Activated CD4-positive, alpha-beta T cell treated with anti-CD3 and anti-CD28 coated beads, Interleukin-2, amount 10 ng/mL, durations not matched to agents 24 days and 14 days (primary cell): ENCODE measurements at regions not wholly inside any gene's neighbourhood (a gene's known extent, or its start where the extent isn't known, plus 50 kb on each side); places are given as distances from the start of the nearest gene placed in this dataset.

Experiments used
- DNase-seq: peaks from one replicate; pipeline ENCODE4 v3.0.0; 2022
- H3K27ac Mint-ChIP-seq: one replicate; pipeline ENCODE4 v1.8.0; 2022; ENCODE audit warnings: mild to moderate bottlenecking, mixed read lengths
- H3K27me3 Mint-ChIP-seq: one replicate; pipeline ENCODE4 v1.8.0; 2022; ENCODE audit warnings: mixed read lengths
- H3K36me3 Mint-ChIP-seq: one replicate; pipeline ENCODE4 v1.8.0; 2022; ENCODE audit warnings: low read depth, mild to moderate bottlenecking, mixed read lengths
- H3K4me1 Mint-ChIP-seq: one replicate; pipeline ENCODE4 v1.8.0; 2021; ENCODE audit warnings: mixed read lengths
- H3K4me3 Mint-ChIP-seq: one replicate; pipeline ENCODE4 v1.8.0; 2022; ENCODE audit warnings: mild to moderate bottlenecking, moderate library complexity, mixed read lengths
- H3K9me3 Mint-ChIP-seq: one replicate; pipeline ENCODE4 v1.8.0; 2021; ENCODE audit warnings: mixed read lengths
- intact Hi-C: fragments of 100-400 bp; cut with micrococcal nuclease; formaldehyde crosslinking; loops from one replicate; pipeline ENCODE4 v1.15.1; 2023

DNA sequence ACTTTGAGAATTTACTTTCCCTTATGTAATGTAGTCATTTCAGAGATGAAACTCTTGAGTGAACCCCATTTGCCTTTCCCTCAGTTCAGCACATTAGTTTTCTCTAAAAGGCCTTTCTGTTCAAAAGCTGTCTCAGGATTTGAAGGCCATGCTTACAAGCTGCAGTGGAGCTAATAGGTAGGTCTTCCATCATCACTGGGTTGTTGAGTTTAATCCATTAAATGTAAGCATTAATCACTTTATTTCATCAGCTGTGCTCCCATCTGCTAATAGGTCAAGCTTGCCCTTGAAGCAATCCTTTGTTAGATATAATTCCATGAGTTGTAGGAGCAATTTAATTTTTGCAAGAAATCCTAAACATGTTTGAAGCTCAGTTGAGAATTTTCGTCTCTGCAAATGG, 422.2 kb upstream of the ZP4 start:
- no peak for DNase-seq
- Mint-ChIP-seq H3K36me3 (no peaks in the 10 kb centered on the region), H3K27me3 (no peaks in the 10 kb centered on the region), H3K9me3 (no peaks in the 10 kb centered on the region), H3K4me1 (no peaks in the 10 kb centered on the region), H3K27ac (no peak overlapping the region), H3K4me3 (no peak overlapping the region)
- intact Hi-C loops: no loop called here

DNA sequence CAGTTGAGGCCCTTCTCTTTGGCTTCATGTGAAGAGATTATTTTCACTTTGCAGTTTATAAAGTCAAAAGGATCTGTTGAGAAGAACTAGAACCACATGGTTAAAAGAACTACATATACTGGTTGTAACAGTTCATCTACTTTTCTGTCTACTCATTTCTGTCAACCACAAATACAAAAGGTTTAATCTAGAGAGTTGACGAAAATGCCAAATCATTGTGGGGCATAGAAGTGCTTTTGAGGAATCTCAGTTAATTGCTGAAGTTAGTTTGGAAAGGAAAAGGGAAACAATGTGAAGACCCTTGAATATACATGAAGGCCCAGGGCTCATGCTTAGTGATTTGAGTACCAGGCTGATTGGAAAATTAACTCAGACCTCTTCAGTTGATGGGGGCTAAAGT, 415.7 kb upstream of the ZP4 start:
- intact Hi-C loops: no loop called here
- Mint-ChIP-seq H3K27me3 (no peaks in the 10 kb centered on the region), H3K4me3 (no peak overlapping the region), H3K9me3 (no peaks in the 10 kb centered on the region), H3K4me1 (no peaks in the 10 kb centered on the region), H3K36me3 (no peaks in the 10 kb centered on the region), H3K27ac (no peak overlapping the region)
- no peak for DNase-seq

DNA sequence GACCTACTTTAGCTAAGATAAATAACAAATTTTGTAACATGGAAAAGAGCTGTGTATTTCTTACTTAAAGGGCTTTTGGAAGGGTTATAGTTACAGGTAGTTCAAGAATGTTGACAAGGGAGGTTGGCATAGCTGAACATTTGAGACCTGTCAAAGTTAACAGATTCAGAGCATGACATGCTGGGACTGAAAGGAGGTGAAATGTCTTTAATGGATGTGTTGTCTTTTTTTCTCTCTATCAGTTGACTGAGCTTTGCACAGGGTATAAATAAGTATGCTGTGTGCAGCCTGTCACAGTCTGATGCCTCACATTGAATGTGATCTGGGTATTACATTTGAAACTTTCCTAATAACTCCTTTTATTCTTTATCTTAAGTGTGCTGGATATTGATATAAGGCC, 411.9 kb upstream of the ZP4 start:
- H3K9me3 Mint-ChIP-seq: no peaks in the 10 kb centered on the region
- H3K4me1 Mint-ChIP-seq: no peaks in the 10 kb centered on the region
- H3K27me3 Mint-ChIP-seq: no peaks in the 10 kb centered on the region
- H3K36me3 Mint-ChIP-seq: no peaks in the 10 kb centered on the region
- intact Hi-C loops: no loop called here
- no peak for DNase-seq
- no peak overlapping the region for H3K27ac Mint-ChIP-seq
- H3K4me3 Mint-ChIP-seq: no peak overlapping the region

DNA sequence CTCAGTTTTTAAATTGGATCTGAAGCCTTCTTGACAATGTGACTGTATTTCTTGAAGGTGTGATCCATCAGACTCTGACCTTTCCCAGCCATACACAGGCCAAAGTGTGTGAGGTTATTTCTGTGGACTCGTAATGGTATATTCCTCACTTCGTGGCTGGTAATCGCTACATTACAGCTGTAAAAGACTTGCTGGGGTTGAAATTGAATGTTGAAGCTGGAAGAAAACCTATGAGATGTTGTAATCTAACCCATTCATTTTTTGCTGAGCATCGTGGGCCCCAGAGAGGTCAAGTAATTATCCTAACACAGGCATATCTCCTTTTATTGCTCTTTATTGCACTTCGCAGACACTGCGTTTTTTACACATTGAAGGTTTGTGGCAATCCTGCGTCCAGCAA, 405.6 kb upstream of the ZP4 start:
- Mint-ChIP-seq H3K4me3 (no peak overlapping the region), H3K27me3 (no peaks in the 10 kb centered on the region), H3K36me3 (no peaks in the 10 kb centered on the region), H3K4me1 (no peaks in the 10 kb centered on the region), H3K9me3 (no peaks in the 10 kb centered on the region), H3K27ac (no peak overlapping the region)
- no peak for DNase-seq
- intact Hi-C loops: no loop called here

DNA sequence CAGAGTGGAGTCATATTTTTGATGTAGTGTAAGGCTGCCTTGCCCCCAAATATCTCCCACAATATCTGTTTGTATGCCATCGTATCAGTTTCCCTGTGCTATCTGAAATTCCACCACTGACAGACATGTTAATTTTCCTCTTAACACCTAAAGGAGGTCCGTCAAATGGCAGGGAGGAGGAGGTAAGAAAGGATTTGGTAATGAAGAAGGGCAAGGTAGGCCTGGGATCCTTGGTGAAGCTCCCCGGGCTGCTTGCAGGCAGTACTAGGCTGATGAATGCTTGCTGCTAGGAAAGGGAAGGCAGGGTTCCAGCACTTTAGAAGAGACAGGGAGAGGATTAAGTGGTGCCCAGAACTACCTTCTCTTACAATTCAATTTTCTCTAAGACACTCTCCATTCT, 402.4 kb upstream of the ZP4 start:
- H3K4me1 Mint-ChIP-seq: no peaks in the 10 kb centered on the region
- H3K9me3 Mint-ChIP-seq: no peaks in the 10 kb centered on the region

DNA sequence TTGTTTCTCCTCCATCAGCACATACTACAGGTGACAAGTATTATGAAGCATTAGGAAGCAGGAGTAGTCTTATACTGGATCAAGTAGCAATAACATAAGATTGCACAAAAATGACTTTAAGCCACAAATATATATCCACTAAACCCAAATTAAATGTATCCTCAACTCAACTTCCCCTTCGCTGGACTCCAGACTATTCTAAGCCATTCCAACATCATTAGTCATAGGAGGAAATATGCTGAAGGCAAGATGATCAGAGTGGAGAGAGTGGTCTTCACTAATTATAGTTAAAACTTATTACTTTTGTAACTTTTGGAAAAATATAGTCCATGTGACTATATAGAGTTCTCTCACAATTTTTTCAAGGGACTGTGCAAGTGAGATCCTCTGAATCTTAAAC, 390.7 kb upstream of the ZP4 start:
- Mint-ChIP-seq H3K36me3 (no peaks in the 10 kb centered on the region), H3K27ac (no peak overlapping the region), H3K4me3 (no peak overlapping the region), H3K27me3 (no peaks in the 10 kb centered on the region), H3K9me3 (peaks cover 2% of the 10 kb centered on the region), H3K4me1 (no peaks in the 10 kb centered on the region)
- DNase-seq: no peak
- intact Hi-C loops: no loop called here

More for the DNA sequence above, 402.4 kb upstream of the ZP4 start:
- DNase-seq: no peak
- no peaks in the 10 kb centered on the region for H3K36me3 Mint-ChIP-seq
- no peak overlapping the region for H3K4me3 Mint-ChIP-seq
- intact Hi-C loops: no loop called here
- no peak overlapping the region for H3K27ac Mint-ChIP-seq
- no peaks in the 10 kb centered on the region for H3K27me3 Mint-ChIP-seq

DNA sequence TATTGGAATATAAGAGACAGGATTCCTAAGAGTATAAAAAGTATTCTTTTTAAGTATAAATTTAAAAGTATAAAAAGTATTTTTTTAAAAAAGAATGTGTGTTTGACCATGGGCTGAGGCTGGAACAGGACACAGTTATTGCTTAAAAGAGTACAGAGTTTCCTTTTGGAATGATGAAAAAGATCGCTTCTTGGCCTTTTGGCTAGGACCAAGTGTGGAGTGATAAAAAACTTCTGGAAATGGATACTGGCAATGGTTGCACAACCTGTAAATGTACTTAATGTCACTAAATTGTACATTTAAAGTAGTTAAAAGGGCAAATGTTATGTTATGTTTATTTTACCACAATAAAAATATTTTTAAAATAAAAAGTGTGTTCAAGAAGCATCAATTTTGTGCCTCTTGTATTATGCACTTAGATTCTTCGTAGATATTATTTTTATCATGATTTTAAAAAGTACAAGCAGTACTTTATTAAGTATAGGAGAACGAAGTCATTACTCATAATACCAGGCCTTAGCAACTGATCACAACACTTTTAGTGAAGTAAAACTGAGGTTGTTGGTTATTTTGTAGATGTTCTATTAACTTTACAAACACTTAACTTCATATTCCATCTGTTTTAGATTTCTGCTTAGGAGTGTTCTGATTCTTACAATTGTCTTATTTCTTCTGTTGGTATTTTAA, 389.1 kb upstream of the ZP4 start:
- intact Hi-C loops: no loop called here

DNA sequence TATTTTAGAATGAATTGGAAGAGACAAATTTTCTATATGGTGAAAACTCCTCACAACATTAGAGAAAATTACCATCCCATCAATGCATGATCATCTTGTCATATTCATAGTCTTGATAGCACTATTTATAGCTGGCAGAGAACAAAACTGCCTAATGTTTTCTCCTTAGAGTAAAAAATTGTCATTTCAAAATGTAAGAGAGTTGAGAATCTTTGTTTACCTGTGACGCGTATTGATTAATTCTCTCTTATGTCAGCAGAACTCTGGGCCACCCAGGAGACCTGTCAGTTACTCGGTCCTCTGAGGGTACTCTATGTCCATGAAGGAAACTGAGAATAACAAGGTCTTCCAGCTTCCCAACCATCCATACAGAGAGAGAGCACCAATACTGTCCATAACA, 381.4 kb upstream of the ZP4 start:
- no peaks in the 10 kb centered on the region for H3K36me3 Mint-ChIP-seq
- H3K4me1 Mint-ChIP-seq: no peaks in the 10 kb centered on the region
- intact Hi-C loops: no loop called here
- H3K4me3 Mint-ChIP-seq: no peak overlapping the region
- DNase-seq: no peak
- no peaks in the 10 kb centered on the region for H3K27me3 Mint-ChIP-seq
- no peak overlapping the region for H3K27ac Mint-ChIP-seq
- H3K9me3 Mint-ChIP-seq: peaks cover 5% of the 10 kb centered on the region

More for the DNA sequence above, 389.1 kb upstream of the ZP4 start:
- Mint-ChIP-seq H3K36me3 (no peaks in the 10 kb centered on the region), H3K4me1 (no peaks in the 10 kb centered on the region), H3K27me3 (no peaks in the 10 kb centered on the region), H3K9me3 (peaks cover 5% of the 10 kb centered on the region), H3K27ac (no peak overlapping the region), H3K4me3 (no peak overlapping the region)
- DNase-seq: no peak

DNA sequence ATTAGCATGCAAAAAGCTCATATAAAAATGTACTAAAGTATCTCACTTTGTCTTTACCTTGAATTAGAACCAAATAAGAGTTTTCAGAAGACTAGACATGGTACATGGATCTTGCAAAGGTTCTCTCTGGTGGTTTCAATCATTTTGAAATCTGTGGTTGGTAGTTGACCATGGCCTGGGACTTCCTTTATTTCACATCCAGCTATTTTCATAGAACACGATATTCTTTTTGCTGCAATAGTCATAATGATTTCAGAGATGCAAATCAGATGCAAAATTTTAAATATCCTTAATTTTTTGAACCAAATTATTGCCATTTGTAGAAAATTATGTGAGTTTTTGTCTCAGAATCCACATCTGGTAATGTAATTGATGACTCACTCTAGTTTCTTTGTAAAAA, 375.1 kb upstream of the ZP4 start:
- Mint-ChIP-seq H3K27me3 (no peaks in the 10 kb centered on the region), H3K9me3 (no peaks in the 10 kb centered on the region), H3K27ac (no peak overlapping the region), H3K4me3 (no peak overlapping the region), H3K36me3 (no peaks in the 10 kb centered on the region), H3K4me1 (no peaks in the 10 kb centered on the region)
- no peak for DNase-seq
- intact Hi-C loops: no loop called here

DNA sequence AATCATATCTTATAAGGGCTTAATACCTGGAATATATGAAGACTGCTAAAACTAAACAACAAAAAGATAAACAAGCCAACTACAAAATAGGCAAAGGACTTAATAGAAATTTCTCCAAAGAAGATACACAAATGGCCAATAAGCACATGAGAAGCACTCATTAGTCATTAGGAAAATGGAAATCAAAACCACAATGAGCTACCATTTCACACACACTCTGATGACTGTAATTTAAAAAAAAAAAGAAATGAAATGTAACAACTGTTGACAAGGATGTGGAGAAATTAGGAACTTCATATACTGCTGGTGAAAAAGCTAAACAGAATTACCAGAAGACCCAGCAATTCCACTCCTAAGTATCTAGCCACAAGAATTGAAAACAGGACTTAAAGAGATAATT, 374.2 kb upstream of the ZP4 start:
- Mint-ChIP-seq H3K36me3 (no peaks in the 10 kb centered on the region), H3K27me3 (no peaks in the 10 kb centered on the region), H3K9me3 (no peaks in the 10 kb centered on the region), H3K4me3 (no peak overlapping the region), H3K4me1 (no peaks in the 10 kb centered on the region), H3K27ac (no peak overlapping the region)
- no peak for DNase-seq
- intact Hi-C loops: no loop called here

DNA sequence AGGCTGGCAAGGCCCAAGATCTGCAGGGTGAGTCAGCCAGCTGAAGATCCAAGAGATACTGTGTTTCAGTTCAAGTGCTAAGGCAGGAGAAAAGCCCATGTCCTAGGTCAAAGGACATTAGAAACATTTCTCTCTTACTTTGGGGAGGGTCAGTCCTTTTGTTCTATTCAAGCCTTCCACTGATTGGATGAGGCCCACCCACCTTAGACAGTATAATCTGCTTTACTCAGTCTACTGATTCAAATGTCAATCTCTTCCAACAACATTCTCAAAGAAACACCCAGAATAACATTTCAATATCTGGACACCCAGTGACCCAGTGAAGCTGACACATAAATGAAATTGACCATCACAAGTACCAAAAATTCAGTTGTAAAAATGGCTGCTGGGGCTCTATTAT, 367.8 kb upstream of the ZP4 start:
- H3K27me3 Mint-ChIP-seq: no peaks in the 10 kb centered on the region
- intact Hi-C loops: no loop called here
- H3K27ac Mint-ChIP-seq: no peak overlapping the region
- no peaks in the 10 kb centered on the region for H3K4me1 Mint-ChIP-seq
- H3K36me3 Mint-ChIP-seq: no peaks in the 10 kb centered on the region
- no peak overlapping the region for H3K4me3 Mint-ChIP-seq
- no peak for DNase-seq
- no peaks in the 10 kb centered on the region for H3K9me3 Mint-ChIP-seq

DNA sequence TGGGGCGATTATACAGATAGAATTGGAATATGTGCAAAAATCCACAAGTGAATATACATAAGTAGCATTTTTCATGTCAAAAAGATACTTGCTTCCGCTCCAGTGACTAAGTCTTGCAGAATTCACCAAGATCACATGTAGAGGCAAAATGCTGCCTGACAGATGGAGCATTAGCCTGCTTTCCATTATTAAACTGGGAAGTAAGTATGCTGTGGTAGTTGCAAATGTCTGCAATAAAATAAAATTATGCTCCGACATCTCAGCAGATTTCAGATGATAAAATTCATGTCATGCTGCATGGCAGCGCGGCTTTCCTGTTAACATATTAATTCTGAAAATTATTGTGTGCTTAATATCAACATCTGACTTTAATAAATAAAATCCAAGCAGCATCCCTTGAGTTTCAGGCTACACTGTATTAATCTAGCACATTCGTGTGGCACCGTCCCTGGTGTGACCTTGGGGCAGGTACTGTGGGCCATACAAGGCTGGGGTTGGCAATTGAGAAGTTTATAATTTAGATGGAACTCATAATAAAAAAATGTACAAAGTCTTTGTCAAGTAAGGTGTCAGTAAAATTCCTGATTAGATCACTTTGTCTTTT, 366.4 kb upstream of the ZP4 start:
- Mint-ChIP-seq H3K4me1 (no peaks in the 10 kb centered on the region), H3K27me3 (no peaks in the 10 kb centered on the region), H3K27ac (no peak overlapping the region), H3K36me3 (no peaks in the 10 kb centered on the region), H3K4me3 (no peak overlapping the region), H3K9me3 (no peaks in the 10 kb centered on the region)
- intact Hi-C loops: no loop called here
- DNase-seq: no peak

DNA sequence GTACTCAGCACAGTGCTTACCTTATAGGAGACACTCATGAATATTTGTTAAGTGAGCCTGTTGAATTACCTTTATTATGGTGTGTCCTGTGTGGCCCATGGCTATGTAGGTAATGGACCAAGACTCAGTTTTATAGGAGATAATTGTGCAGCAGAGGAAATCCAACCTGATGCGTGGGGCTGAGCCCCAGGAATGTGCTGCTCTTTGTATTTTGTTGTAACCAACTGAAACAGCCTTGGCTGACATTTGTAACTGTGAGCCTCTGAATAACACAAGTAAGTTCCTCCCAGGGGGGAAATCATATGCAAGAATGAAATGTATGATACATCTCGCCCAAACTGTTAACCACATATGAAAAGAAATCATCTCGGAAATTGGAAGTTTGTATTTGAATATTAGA, 364.2 kb upstream of the ZP4 start:
- no peaks in the 10 kb centered on the region for H3K27me3 Mint-ChIP-seq

DNA sequence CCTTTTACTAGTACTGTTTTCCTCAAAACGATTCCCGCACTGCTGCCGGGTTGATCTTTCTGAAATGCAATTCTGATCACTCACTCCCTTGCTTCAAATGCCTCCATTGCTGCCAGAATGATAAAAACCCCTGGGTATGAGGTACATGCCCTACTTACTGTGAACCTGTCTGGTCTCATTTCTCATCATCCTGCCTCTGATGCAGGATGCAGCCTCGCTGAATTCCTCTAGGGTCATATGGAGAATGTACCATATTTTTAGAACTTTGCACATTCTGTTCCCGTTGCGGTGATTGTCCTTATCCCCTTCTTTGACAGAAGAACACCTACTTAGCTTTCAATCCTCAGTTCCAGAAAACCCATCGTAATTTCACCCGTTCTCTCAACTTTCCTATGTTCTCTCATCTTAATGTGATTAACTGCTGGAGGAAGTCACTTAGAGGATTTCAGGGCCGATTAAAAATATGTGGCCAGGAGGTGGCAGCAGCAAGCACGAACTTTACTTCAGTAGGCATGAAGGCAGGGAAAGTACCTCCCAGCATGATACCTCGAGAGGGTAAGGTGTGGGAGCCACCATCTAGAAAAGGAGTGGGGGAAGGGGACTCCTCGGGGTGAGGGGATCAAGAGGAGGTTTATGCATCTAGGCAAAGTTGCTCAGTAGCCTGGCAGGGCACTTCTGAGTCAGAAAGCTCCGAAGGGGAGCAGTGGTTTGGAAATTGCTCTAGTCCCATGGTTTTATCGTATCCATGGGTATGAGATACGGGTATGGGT, 361.5 kb upstream of the ZP4 start:
- H3K27me3 Mint-ChIP-seq: no peaks in the 10 kb centered on the region
- H3K36me3 Mint-ChIP-seq: no peaks in the 10 kb centered on the region

More for the DNA sequence above, 364.2 kb upstream of the ZP4 start:
- H3K4me3 Mint-ChIP-seq: no peak overlapping the region
- no peak overlapping the region for H3K27ac Mint-ChIP-seq
- H3K9me3 Mint-ChIP-seq: no peaks in the 10 kb centered on the region
- DNase-seq: no peak
- H3K36me3 Mint-ChIP-seq: no peaks in the 10 kb centered on the region
- no peaks in the 10 kb centered on the region for H3K4me1 Mint-ChIP-seq
- intact Hi-C loops: no loop called here

More for the DNA sequence above, 361.5 kb upstream of the ZP4 start:
- Mint-ChIP-seq H3K4me1 (no peaks in the 10 kb centered on the region), H3K4me3 (no peak overlapping the region), H3K27ac (no peak overlapping the region), H3K9me3 (no peaks in the 10 kb centered on the region)
- peak; percentile 69 for DNase-seq
- intact Hi-C loops: no loop called here
